B cell (primary cell): ENCODE measurements at regions not wholly inside any gene's neighbourhood (a gene's known extent, or its start where the extent isn't known, plus 50 kb on each side); places are given as distances from the start of the nearest gene placed in this dataset.

ENCODE experiments used
- EZH2 ChIP-seq: IDR thresholded peaks from 2 replicates; pipeline ENCODE4 v1.6.1; 2012; ENCODE audit warnings: borderline replicate concordance, low read depth, mild to moderate bottlenecking, moderate library complexity, low read length; ENCODE audit not compliant: insufficient read depth, poor library complexity, severe bottlenecking
- TF ChIP-seq, protein P1 (sequence below): fragments of 200-600 bp; IDR thresholded peaks from one replicate; pipeline ENCODE4 v1.8.0; 2022; ENCODE audit warnings: antibody characterized with exemption, mild to moderate bottlenecking

DNA sequence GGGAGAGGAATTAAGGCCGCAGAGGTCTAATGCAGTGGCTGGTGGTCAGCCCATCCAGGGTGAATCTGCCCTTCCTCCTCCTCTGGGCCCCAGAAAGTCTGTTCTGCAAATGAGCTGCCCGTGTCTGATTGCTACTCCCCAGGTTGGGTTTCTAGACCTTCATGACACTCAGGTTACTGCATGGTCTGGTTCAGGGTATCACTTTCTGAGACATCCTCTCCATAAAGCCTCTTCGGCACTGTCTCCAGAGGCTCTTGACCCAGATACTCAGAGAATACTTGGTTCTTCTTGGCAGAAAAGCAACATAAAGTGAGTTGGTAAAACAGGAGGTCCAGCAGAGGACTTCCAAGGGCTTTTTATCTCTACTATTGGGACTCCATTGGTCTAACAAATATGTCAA, 62.5 kb upstream of the GDNF start:
- TF ChIP-seq, protein P1, sequence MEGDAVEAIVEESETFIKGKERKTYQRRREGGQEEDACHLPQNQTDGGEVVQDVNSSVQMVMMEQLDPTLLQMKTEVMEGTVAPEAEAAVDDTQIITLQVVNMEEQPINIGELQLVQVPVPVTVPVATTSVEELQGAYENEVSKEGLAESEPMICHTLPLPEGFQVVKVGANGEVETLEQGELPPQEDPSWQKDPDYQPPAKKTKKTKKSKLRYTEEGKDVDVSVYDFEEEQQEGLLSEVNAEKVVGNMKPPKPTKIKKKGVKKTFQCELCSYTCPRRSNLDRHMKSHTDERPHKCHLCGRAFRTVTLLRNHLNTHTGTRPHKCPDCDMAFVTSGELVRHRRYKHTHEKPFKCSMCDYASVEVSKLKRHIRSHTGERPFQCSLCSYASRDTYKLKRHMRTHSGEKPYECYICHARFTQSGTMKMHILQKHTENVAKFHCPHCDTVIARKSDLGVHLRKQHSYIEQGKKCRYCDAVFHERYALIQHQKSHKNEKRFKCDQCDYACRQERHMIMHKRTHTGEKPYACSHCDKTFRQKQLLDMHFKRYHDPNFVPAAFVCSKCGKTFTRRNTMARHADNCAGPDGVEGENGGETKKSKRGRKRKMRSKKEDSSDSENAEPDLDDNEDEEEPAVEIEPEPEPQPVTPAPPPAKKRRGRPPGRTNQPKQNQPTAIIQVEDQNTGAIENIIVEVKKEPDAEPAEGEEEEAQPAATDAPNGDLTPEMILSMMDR = no peak
- TF ChIP-seq EZH2 = no peak
